ENCODE measurements at regions not wholly inside any gene's neighbourhood (a gene's known extent, or its start where the extent isn't known, plus 50 kb on each side); places are given as distances from the start of the nearest gene placed in this dataset.

DNA sequence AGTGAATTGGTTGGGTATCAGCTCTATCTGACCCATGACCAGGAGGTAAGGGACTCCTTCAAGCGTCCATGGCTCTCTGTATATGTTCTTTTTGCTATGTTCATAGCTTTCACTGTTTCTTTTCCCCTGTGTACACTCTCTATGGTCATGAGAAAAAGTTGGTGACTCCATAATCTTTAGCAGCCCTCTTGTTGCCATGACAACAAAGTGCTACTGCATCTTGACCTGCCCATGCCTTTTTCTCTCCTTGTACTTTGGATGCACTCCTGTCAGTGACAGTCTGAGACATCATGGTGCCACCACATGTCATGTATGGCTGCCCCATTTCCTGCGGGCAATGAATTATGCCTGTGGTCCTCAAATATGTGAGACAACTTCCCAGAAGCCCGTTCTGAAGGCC, 280.2 kb downstream of the TMEM121 start:
- no peak overlapping the region for H3K4me3 ChIP-seq
- DNase-seq (no peak), ATAC-seq (no peak)
- no peaks in the 10 kb centered on the region for H3K36me3 ChIP-seq (ENCODE audit: low read depth)
- H3K9me3 ChIP-seq: no peaks in the 10 kb centered on the region
- TF ChIP-seq, protein P1, sequence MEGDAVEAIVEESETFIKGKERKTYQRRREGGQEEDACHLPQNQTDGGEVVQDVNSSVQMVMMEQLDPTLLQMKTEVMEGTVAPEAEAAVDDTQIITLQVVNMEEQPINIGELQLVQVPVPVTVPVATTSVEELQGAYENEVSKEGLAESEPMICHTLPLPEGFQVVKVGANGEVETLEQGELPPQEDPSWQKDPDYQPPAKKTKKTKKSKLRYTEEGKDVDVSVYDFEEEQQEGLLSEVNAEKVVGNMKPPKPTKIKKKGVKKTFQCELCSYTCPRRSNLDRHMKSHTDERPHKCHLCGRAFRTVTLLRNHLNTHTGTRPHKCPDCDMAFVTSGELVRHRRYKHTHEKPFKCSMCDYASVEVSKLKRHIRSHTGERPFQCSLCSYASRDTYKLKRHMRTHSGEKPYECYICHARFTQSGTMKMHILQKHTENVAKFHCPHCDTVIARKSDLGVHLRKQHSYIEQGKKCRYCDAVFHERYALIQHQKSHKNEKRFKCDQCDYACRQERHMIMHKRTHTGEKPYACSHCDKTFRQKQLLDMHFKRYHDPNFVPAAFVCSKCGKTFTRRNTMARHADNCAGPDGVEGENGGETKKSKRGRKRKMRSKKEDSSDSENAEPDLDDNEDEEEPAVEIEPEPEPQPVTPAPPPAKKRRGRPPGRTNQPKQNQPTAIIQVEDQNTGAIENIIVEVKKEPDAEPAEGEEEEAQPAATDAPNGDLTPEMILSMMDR (IDR thresholded peaks at IDR 0.05): no peak
- H3K4me1 ChIP-seq (ENCODE audit: low read depth): no peaks in the 10 kb centered on the region
- intact Hi-C loops (cut with DNase I, micrococcal nuclease): no loop called here

DNA sequence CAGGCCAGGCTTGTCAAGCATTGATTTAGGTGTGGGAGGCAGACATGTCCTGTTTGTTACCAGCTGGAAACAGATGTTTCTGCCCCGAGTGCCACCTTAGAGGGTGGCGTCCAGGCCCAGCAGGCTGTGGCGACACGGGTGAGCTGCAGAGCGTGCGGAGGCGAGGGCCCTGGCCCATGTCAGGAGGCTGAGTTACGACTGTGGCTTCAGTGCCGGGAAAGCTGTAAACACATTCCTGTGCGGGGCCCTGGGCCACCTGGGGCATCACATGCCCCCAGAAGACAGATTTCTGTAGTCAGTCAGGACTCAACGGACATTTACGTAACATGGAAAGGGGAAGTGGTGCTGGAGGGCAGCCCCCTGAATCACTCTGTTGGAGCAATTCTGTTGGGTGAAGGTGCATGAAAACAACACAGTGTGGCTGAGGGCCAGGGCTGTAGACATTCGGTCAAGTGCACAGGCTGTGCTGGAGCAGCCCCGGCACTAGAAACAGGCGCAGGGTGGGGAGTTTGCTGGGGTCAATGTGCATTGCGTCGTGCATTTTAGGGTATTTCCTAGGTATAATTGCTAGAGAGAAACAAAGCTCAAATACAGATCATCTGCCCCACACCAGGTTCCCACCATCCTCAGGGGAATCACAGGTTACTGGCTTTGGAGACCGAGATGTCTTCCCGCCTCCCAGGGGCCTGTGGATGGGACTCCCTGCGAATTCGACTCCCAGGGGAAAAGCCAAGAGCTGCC, 291.8 kb downstream of the TMEM121 start:
- Histone ChIP-seq H3K4me3 (no peak overlapping the region), H3K36me3 (ENCODE audit: low read depth) (no peaks in the 10 kb centered on the region), H3K4me1 (ENCODE audit: low read depth) (no peaks in the 10 kb centered on the region), H3K9me3 (no peaks in the 10 kb centered on the region)
- TF ChIP-seq, protein P1 (IDR thresholded peaks at IDR 0.05): no peak
- peak in 1 of 3 donors; percentile 76 for DNase-seq
- ATAC-seq: peak; percentile 82
- intact Hi-C loops (cut with DNase I, micrococcal nuclease): no loop called here

DNA sequence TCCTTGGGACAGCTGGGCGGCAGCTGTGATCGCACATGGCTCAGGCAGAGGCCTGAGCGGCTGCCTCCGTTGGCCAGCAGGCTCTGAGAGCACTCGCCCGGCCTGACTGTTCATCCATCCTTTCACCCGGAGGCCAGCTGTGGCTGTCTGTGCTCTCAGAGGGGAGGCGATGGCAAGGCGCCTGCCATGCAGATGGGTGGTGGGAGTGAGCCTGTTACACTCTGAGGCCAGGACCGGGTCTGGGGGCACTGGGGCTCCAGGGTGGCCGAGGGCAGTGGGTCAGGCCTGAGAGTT, 292.3 kb downstream of the TMEM121 start:
- Histone ChIP-seq H3K4me3 (no peak overlapping the region), H3K9me3 (no peaks in the 10 kb centered on the region), H3K36me3 (ENCODE audit: low read depth) (no peaks in the 10 kb centered on the region), H3K4me1 (ENCODE audit: low read depth) (no peaks in the 10 kb centered on the region)
- intact Hi-C loops (cut with DNase I, micrococcal nuclease): no loop called here
- DNase-seq (no peak), ATAC-seq (peak; percentile 7)
- TF ChIP-seq, protein P1 (IDR thresholded peaks at IDR 0.05): no peak

DNA sequence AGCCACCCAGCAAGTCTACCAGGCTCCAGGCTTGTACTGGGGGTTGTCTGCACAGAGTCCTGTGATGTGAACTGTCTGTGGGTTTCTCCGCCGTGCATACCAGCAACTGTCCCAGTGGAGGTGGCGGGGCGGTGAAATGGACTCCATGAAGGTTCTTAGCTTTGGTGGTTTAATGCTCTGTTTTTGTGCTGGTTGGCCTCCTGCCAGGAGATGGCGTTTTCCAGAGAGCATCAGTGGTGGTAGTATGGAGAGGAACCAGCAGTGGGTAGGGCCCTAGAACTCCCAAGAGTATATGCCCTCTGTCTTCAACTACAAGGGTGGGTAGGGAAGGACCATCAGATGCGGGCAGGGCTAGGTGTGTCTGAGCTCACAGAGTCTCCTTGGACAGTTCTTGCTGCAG, 303.8 kb downstream of the TMEM121 start:
- no peaks in the 10 kb centered on the region for H3K36me3 ChIP-seq (ENCODE audit: low read depth)

DNA sequence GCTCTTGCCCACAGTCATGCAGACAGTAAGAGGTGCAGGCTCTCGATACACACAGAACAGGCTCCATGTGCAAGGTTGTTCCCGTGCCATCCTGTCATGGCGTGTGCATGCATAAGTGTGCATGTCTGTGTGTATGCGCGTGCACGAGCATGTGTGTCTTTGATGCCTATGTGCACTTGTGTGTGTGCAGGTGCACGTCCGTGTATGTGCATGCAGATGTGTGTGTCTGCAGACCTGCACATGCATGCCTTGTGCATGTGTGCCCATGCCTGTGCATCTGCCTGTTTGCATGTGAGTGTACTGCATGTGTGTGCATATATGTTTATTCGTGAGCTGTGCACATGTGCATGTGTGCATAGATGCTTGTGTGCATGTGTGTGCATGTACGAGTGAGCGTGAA, 309.8 kb downstream of the TMEM121 start:
- ATAC-seq: no peak
- no peak overlapping the region for H3K4me3 ChIP-seq
- no peaks in the 10 kb centered on the region for H3K4me1 ChIP-seq (ENCODE audit: low read depth)
- no peaks in the 10 kb centered on the region for H3K9me3 ChIP-seq
- TF ChIP-seq, protein P1 (IDR thresholded peaks at IDR 0.05): no peak
- H3K36me3 ChIP-seq (ENCODE audit: low read depth): no peaks in the 10 kb centered on the region
- intact Hi-C loops (cut with DNase I, micrococcal nuclease): no loop called here
- peak in 1 of 3 donors; percentile 40 for DNase-seq

More for the DNA sequence above, 303.8 kb downstream of the TMEM121 start:
- intact Hi-C loops (cut with DNase I, micrococcal nuclease): no loop called here
- Histone ChIP-seq H3K9me3 (no peaks in the 10 kb centered on the region), H3K4me1 (ENCODE audit: low read depth) (no peaks in the 10 kb centered on the region), H3K4me3 (no peak overlapping the region)
- TF ChIP-seq, protein P1 (IDR thresholded peaks at IDR 0.05): no peak
- no peak for ATAC-seq
- no peak for DNase-seq

DNA sequence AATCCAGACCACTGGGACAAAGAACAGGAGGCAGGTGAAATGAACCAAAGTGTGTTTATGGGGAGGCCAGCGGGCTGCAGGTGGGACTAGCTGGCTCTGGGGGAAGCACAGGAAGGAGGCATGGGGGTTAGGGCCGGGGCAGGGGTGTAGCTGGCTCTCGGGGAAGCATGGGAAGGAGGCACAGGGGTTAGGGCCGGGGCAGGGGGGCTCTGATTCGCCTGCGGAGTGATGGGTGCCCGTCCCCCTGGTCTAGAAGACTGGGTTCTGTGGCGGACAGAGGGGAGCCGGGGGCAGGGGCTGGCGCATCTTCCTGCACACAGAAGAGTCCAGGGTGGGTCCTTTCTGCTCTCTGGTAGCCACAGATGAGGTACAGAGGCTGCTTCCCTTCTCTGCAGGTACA, 310.3 kb downstream of the TMEM121 start:
- intact Hi-C loops (cut with DNase I, micrococcal nuclease): no loop called here
- TF ChIP-seq, protein P1 (IDR thresholded peaks at IDR 0.05): no peak
- no peak for ATAC-seq

More for the DNA sequence above, 310.3 kb downstream of the TMEM121 start:
- DNase-seq: no peak
- Histone ChIP-seq H3K9me3 (no peaks in the 10 kb centered on the region), H3K4me3 (no peak overlapping the region), H3K36me3 (ENCODE audit: low read depth) (no peaks in the 10 kb centered on the region), H3K4me1 (ENCODE audit: low read depth) (no peaks in the 10 kb centered on the region)

All from mucosa of descending colon (tissue), 3 donors.